GM23338 (cell line): ENCODE measurements at regions not wholly inside any gene's neighbourhood (a gene's known extent, or its start where the extent isn't known, plus 50 kb on each side); places are given as distances from the start of the nearest gene placed in this dataset.

Experiments
- ATAC-seq: fragments of 200-7000 bp; cut with Tn5 transposase; 3 replicates; pipeline ENCODE4 v1.9.1; 2020
- DNase-seq: peaks from one replicate; pipeline ENCODE4 v3.0.0-alpha.2; 2015; ENCODE audit warnings: low spot score
- H2AFZ ChIP-seq: fragments of 200-600 bp; sonication (generic); 2 replicates; pipeline ENCODE4 v1.8.0; 2016; ENCODE audit warnings: antibody characterized with exemption, mild to moderate bottlenecking, moderate library complexity
- H3F3A ChIP-seq: fragments of 200-600 bp; sonication (generic); replicated peaks from 2 replicates; pipeline ENCODE4 v1.8.0; 2017; ENCODE audit warnings: antibody characterized with exemption, mixed run types, low read depth
- H3K27ac ChIP-seq: fragments of 200-600 bp; sonication (generic); 2 replicates; pipeline ENCODE4 v1.6.1; 2016; ENCODE audit warnings: low read depth
- H3K27me3 ChIP-seq: fragments of 200-600 bp; sonication (generic); 2 replicates; pipeline ENCODE4 v1.8.0; 2016; ENCODE audit warnings: mild to moderate bottlenecking, mixed run types, moderate library complexity; ENCODE audit not compliant: insufficient read depth
- H3K36me3 ChIP-seq: fragments of 200-600 bp; sonication (generic); 2 replicates; pipeline ENCODE4 v1.8.0; 2016; ENCODE audit warnings: mild to moderate bottlenecking; ENCODE audit not compliant: insufficient read depth
- H3K4me1 ChIP-seq: fragments of 200-600 bp; sonication (generic); 2 replicates; pipeline ENCODE4 v1.8.0; 2016; ENCODE audit warnings: mild to moderate bottlenecking, moderate library complexity; ENCODE audit not compliant: insufficient read depth
- H3K4me2 ChIP-seq: fragments of 200-600 bp; sonication (generic); 2 replicates; pipeline ENCODE4 v1.7.1; 2017; ENCODE audit warnings: mixed run types
- H3K4me3 ChIP-seq: fragments of 200-600 bp; sonication (generic); 2 replicates; pipeline ENCODE4 v1.6.1; 2016; ENCODE audit warnings: mixed run types
- H3K79me2 ChIP-seq: fragments of 200-600 bp; sonication (generic); replicated peaks from 2 replicates; pipeline ENCODE4 v1.8.0; 2017; ENCODE audit warnings: mild to moderate bottlenecking; ENCODE audit not compliant: insufficient read depth
- H3K9me2 ChIP-seq: fragments of 200-600 bp; sonication (generic); 2 replicates; pipeline ENCODE4 v1.8.0; 2017; ENCODE audit not compliant: insufficient read depth
- H4K20me1 ChIP-seq: fragments of 200-600 bp; sonication (generic); replicated peaks from 2 replicates; pipeline ENCODE4 v1.8.0; 2017; ENCODE audit warnings: mild to moderate bottlenecking; ENCODE audit not compliant: insufficient read depth
- H3K27ac Mint-ChIP-seq: 2 replicates; pipeline ENCODE4 v1.8.0; 2020; ENCODE audit warnings: inconsistent platforms, mild to moderate bottlenecking, moderate library complexity, mixed read lengths
- H3K27me3 Mint-ChIP-seq: 3 replicates; pipeline ENCODE4 v1.8.0; 2022; ENCODE audit warnings: low read depth, mild to moderate bottlenecking, moderate library complexity, mixed read lengths, inconsistent platforms; ENCODE audit not compliant: insufficient read depth, poor library complexity
- H3K36me3 Mint-ChIP-seq: 3 replicates; pipeline ENCODE4 v1.8.0; 2021; ENCODE audit warnings: low read depth, mild to moderate bottlenecking, inconsistent platforms, moderate library complexity, mixed read lengths
- H3K4me1 Mint-ChIP-seq: 3 replicates; pipeline ENCODE4 v1.8.0; 2020; ENCODE audit warnings: mild to moderate bottlenecking, inconsistent platforms, mixed read lengths
- H3K4me3 Mint-ChIP-seq: 3 replicates; pipeline ENCODE4 v1.8.0; 2021; ENCODE audit warnings: moderate library complexity, mild to moderate bottlenecking, inconsistent platforms, mixed read lengths
- H3K9me3 Mint-ChIP-seq: 3 replicates; pipeline ENCODE4 v1.8.0; 2020; ENCODE audit warnings: moderate library complexity, mild to moderate bottlenecking, inconsistent platforms, mixed read lengths
- CREB1 ChIP-seq: fragments of 250-450 bp; sonication (Bioruptor Pico); IDR thresholded peaks from 2 replicates; pipeline ENCODE4 v1.5.0; 2020; ENCODE audit warnings: low read depth, mild to moderate bottlenecking, moderate library complexity
- ETS1 ChIP-seq: IDR thresholded peaks from 2 replicates; pipeline ENCODE4 v1.6.1; 2016; ENCODE audit warnings: antibody characterized with exemption
- EZH2 ChIP-seq: fragments of 200-600 bp; sonication (generic); IDR thresholded peaks from one replicate; pipeline ENCODE4 v1.8.0; 2017; ENCODE audit warnings: antibody characterized with exemption, mild to moderate bottlenecking, low read depth; ENCODE audit not compliant: unreplicated experiment
- EZH2phosphoT487 ChIP-seq: fragments of 200-600 bp; sonication (generic); IDR thresholded peaks from one replicate; pipeline ENCODE4 v1.8.1; 2018; ENCODE audit warnings: antibody characterized with exemption; ENCODE audit not compliant: unreplicated experiment
- JUNB ChIP-seq: IDR thresholded peaks from one replicate; pipeline ENCODE4 v1.6.1; 2016; ENCODE audit warnings: antibody characterized with exemption; ENCODE audit not compliant: unreplicated experiment
- NANOG ChIP-seq: IDR thresholded peaks from 2 replicates; pipeline ENCODE4 v1.6.1; 2016; ENCODE audit warnings: antibody characterized with exemption, borderline replicate concordance
- POLR2AphosphoS5 ChIP-seq: IDR thresholded peaks from 2 replicates; pipeline ENCODE4 v1.6.1; 2016; ENCODE audit warnings: antibody characterized with exemption, low read depth
- REST ChIP-seq: IDR thresholded peaks from one replicate; pipeline ENCODE4 v1.6.1; 2018; ENCODE audit warnings: antibody characterized with exemption; ENCODE audit not compliant: unreplicated experiment
- STAT1 ChIP-seq: IDR thresholded peaks from one replicate; pipeline ENCODE4 v1.6.1; 2016; ENCODE audit warnings: antibody characterized with exemption; ENCODE audit not compliant: unreplicated experiment
- ZNF331 ChIP-seq: fragments of 250-450 bp; sonication (Bioruptor Pico); IDR thresholded peaks from 2 replicates; pipeline ENCODE4 v1.5.0; 2020; ENCODE audit warnings: low read depth, mild to moderate bottlenecking, moderate library complexity
- ZNF462 ChIP-seq: fragments of 250-450 bp; sonication (Bioruptor Pico); IDR thresholded peaks from 2 replicates; pipeline ENCODE4 v1.5.0; 2020; ENCODE audit warnings: mild to moderate bottlenecking, moderate library complexity

GRCh38 chr18:1928711-1929110, 642.6 kb downstream of the METTL4 start (continued):
- TF ChIP-seq REST (no peak), CREB1 (CRISPR knock-in tag) (no peak), STAT1 (no peak), EZH2phosphoT487 (no peak), ETS1 (no peak), EZH2 (no peak), JUNB (no peak)

- Histone ChIP-seq H3K4me3 (no peak overlapping the region), H3K27ac (no peak overlapping the region), H3K9me2 (no peaks in the 10 kb centered on the region; the same call in none of the 2 replicates), H3K36me3 (no peaks in the 10 kb centered on the region), H3K4me2 (no peak overlapping the region), H3F3A (no peaks in the 10 kb centered on the region), H3K4me1 (peaks cover 9% of the 10 kb centered on the region; the same call in 1 of the 2 replicates), H3K27me3 (no peaks in the 10 kb centered on the region), H4K20me1 (no peaks in the 10 kb centered on the region), H2AFZ (no peak overlapping the region), H3K79me2 (no peaks in the 10 kb centered on the region)
- Mint-ChIP-seq H3K4me3 (no peak overlapping the region), H3K27me3 (no peaks in the 10 kb centered on the region), H3K9me3 (peaks cover 3% of the 10 kb centered on the region; the same call in 2 of the 3 replicates), H3K27ac (no peak overlapping the region), H3K36me3 (0 out of 3 replicates have a peak, but pooled peaks cover 3% of the 10 kb centered on the region), H3K4me1 (peaks cover 16% of the 10 kb centered on the region)
- TF ChIP-seq NANOG (no peak), POLR2AphosphoS5 (no peak), ZNF331 (CRISPR knock-in tag) (no peak), ZNF462 (CRISPR knock-in tag) (no peak)
- DNase-seq (no peak), ATAC-seq (no peak; the same call in 2 of the 3 replicates)
Measured at GRCh38 chr18:1929720-1930119, 641.6 kb downstream of the METTL4 start.
